Fibroblast of villous mesenchyme (primary cell): ENCODE measurements at regions not wholly inside any gene's neighbourhood (a gene's known extent, or its start where the extent isn't known, plus 50 kb on each side); places are given as distances from the start of the nearest gene placed in this dataset.

Experiments
- DNase-seq: peaks from one replicate; pipeline ENCODE4 v3.0.0-alpha.2; 2010; ENCODE audit warnings: low read depth
- H3K4me3 ChIP-seq: 2 replicates; pipeline ENCODE4 v1.5.1; 2011; ENCODE audit warnings: low read depth, mild to moderate bottlenecking, low read length
- TF ChIP-seq, protein P1 (sequence below): IDR thresholded peaks from 2 replicates; pipeline ENCODE4 v1.5.1; 2012; ENCODE audit warnings: low read depth, mild to moderate bottlenecking, low read length; ENCODE audit not compliant: insufficient read depth

DNA sequence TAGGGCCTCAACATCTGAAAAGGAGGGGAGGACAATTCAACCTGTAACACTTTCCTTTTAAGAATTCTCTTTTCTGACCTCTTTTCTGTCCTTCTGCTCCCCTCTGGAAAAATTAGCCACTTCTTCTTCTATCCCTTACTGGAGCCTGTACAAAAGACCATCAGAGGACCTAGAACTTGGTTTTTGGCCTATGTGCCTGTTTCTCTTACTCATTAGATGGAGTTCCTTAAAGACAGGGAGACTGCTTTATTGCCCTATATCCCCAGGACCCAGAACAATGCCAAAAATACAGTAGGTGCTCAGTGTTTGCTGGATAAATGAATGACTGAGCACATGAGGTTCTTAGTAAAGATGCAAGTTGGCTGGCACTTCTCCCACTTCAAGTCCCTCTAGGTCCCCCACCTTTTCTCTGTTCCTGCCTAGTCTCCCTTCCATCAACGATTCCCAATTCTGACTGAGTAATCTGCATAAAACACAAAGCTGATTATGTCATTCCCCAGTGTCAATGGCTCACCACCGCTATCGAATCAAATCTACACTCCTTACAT is 114.2 kb downstream of the DDX1 start:
- H3K4me3 ChIP-seq = no peak overlapping the region
- TF ChIP-seq, protein P1, sequence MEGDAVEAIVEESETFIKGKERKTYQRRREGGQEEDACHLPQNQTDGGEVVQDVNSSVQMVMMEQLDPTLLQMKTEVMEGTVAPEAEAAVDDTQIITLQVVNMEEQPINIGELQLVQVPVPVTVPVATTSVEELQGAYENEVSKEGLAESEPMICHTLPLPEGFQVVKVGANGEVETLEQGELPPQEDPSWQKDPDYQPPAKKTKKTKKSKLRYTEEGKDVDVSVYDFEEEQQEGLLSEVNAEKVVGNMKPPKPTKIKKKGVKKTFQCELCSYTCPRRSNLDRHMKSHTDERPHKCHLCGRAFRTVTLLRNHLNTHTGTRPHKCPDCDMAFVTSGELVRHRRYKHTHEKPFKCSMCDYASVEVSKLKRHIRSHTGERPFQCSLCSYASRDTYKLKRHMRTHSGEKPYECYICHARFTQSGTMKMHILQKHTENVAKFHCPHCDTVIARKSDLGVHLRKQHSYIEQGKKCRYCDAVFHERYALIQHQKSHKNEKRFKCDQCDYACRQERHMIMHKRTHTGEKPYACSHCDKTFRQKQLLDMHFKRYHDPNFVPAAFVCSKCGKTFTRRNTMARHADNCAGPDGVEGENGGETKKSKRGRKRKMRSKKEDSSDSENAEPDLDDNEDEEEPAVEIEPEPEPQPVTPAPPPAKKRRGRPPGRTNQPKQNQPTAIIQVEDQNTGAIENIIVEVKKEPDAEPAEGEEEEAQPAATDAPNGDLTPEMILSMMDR = no peak
- no peak for DNase-seq

DNA sequence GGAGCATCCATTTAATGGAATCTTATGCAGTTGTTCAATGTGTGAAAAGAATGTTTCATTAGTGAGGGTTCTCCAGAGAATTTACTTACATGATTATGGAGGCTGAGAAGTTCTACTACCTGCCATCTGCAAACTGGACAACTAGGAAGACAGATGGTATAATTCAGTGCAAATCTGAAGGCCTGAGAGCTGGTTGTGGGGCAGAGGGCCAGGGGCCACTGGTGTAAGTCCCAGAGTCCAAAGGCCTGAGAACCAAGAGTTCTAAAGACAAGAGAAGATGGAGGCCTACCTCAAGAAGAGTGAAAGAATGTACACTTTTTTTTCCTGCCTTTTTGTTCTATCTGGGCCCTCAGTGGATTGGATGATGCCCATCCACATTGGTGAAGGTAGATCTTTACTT is 114.8 kb downstream of the DDX1 start:
- DNase-seq = no peak
- TF ChIP-seq, protein P1 = no peak
- no peak overlapping the region for H3K4me3 ChIP-seq

DNA sequence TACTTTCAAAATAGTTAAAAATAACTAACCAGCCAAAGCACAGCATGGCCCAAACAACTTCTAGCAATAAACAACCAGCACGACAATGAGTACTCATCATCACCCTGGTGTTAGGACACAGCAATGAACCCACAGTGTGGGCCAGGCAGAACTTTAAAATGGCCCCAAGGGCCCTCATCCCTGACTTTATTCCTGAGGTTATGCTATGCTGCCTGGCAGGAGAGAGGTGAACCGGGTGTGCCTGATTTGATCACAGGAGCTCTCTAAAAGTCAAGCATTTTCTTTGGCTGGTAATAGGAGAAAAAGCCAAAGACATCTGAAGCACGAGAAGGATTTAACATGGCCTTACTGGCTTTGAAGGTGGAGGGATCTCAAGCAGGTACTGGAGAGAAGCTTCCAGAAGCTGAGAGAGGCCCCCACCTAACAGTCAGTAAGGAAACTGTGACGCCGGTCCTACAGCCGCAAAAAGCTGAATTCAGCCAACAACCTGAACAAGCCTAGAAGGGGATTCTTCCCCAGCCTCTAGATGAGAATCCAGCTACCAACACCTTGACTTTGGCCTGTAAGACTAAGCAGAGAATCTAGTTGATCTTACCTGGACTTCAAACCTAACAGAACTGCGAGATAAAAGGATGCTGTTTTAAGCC is 115.4 kb downstream of the DDX1 start:
- DNase-seq = no peak
- no peak overlapping the region for H3K4me3 ChIP-seq
- TF ChIP-seq, protein P1 = no peak

DNA sequence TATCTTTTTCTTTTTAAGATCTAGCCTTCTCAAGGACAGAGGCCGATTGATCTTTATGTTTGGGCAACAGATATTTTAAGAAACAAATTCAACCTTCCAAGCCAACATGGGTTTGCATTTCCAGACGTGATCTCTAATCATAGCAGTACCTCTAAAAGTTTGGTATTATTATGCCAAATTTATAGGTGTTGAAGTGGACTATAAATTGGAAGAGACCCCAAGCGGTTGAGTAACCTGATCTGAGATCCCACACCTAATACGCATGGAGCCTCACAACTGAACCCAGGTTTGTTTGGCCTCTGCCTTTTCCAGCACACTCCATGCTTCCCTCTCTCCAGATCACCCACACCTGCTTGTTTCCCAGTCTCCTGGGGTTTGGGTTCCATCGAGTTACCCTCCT is 116.5 kb downstream of the DDX1 start:
- H3K4me3 ChIP-seq = no peak overlapping the region
- no peak for DNase-seq
- TF ChIP-seq, protein P1 = no peak

DNA sequence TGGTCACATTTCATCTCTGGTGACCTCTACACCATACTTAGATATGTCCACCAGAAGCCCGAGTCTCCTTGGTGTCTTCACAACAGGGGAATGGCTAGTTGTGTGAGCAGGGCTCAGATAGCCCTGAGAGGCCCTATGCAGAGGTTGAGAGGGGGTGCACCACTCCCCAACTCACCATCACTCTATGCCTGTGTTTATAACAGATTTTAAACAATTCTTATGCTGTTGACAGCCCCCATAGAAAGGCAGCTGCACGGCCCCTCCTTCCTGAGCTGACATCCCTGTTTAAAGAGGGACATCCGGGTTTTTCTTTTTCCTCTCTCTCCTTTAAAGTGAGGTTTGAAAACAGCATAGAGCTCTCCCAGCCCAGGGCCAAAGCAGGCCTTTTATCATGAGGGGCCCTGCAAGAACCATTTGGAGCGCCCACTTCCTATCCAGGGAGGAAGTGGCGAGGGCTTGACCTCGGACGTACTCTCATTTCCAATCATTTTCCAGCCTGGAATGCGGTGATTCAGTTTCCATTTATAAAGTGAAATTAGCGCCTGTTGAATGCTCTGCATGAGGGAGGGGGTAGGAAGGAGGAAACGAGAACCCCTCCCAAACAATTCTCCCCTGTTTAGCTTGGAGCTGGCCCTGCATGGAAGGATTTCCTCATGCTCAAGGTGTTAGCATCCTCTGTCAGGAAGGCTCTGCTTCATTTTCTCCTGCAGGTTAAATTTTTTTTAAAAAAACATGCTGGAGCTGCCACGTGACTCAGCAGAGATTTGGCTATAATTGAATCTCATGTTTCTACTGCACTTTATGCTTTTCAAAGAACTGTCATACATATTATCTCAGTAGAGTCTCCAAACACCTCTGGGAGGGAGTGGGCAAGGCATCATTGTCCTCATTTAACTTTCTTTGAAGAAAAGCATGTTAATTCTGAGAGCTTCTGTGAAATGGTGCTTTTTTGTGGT is 117.5 kb downstream of the DDX1 start:
- DNase-seq = no peak
- no peak overlapping the region for H3K4me3 ChIP-seq
- TF ChIP-seq, protein P1 = no peak

DNA sequence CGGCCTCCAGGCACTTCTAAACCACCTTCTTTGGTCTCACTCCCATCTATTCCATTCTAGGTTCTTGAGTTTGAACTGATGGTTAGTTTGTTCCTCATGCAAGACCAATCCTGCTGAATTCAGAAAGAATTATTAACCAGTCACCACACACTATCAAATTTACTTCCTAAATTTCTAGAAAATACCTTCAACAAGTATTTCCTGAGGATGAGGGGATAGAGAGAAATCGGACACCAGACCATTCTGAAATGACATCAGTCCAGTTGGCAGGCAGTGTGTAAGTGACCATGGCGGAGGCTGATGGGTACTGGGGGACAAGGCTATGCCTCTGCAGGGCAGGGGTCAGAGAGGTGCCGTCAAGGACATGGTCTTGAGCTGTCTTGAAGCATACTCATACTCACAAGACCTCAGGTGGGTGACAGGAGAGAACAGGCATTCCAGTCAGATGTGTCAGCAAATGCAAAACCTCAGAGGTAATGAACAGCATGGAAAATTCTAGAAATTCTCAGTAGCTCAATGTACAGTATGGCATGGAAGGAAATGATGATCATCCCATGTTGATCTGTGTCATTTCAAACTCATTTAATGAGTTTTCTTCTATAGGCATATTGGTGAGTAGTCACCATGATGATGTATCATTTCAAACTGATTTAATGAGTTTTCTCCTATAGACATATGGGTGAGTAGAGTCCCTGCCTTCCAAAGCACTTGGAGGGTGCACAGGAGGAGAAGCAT is 119.6 kb downstream of the DDX1 start:
- H3K4me3 ChIP-seq = no peak overlapping the region
- TF ChIP-seq, protein P1 = no peak
- no peak for DNase-seq
